ENCODE measurements at regions not wholly inside any gene's neighbourhood (a gene's known extent, or its start where the extent isn't known, plus 50 kb on each side); places are given as distances from the start of the nearest gene placed in this dataset.

- TF ChIP-seq GATA3 (IDR thresholded peaks at IDR 0.05; ENCODE audit: low read depth, low read length) (no peak), GATA2 (IDR thresholded peaks at IDR 0.05; ENCODE audit: low read depth, low read length) (no peak)
Measured at GRCh38 chr5:61919920-61920319, 386.1 kb upstream of the KIF2A start.

GRCh38 chr5:61924251-61924650, 381.8 kb upstream of the KIF2A start:
- TF ChIP-seq GATA2 (IDR thresholded peaks at IDR 0.05; ENCODE audit: low read depth, low read length) (no peak), GATA3 (IDR thresholded peaks at IDR 0.05; ENCODE audit: low read depth, low read length) (no peak)

GRCh38 chr5:61926911-61927310, 379.1 kb upstream of the KIF2A start:
- no peak for TF ChIP-seq GATA3 (IDR thresholded peaks at IDR 0.05; ENCODE audit: low read depth, low read length)
- TF ChIP-seq GATA2 (IDR thresholded peaks at IDR 0.05; ENCODE audit: low read depth, low read length) = no peak

- TF ChIP-seq GATA3 (IDR thresholded peaks at IDR 0.05; ENCODE audit: low read depth, low read length) (no peak), GATA2 (IDR thresholded peaks at IDR 0.05; ENCODE audit: low read depth, low read length) (no peak)
Measured at GRCh38 chr5:61931236-61931635, 374.8 kb upstream of the KIF2A start.

DNA sequence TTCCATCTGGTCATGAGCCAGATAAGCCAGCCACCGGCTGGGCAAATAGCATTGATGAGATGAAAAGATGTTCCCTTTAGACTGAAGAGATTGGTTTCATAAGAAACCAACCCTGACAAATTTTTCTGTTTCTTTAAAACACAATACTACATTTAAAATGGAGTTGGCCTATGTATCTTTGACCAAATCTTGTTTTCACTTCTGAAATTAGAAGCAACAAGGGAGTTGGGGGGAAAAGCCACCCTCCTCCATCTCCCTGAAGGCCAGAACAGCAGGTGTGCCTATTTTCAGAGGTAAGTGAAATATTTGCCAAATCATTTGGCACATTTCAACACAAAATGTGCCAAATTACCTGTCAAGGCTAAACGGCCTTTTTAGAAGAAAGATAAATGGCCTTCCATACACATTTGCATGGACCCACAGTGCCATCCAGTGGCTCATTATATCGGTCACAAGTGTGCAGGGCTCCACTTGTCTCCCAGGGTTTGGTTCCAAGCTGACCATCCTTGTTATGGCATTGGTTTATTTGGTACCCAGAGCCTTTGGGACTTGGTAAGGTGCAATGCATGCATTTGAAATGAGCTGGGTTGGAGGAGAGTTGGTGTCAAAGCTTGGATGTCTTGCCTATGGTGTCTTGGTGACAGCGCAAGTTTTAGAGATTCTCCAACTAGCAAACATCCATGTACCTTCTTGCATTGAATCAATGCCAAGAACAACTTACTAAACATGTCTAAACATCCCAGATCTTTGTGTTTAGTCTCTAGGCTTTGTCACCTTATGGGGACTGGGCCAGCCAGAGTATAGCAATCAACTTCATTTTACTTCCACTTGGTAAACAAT, 372.0 kb upstream of the KIF2A start:
- TF ChIP-seq GATA3 (IDR thresholded peaks at IDR 0.05; ENCODE audit: low read depth, low read length) = no peak
- no peak for TF ChIP-seq GATA2 (IDR thresholded peaks at IDR 0.05; ENCODE audit: low read depth, low read length)

GRCh38 chr5:61941637-61942036, 364.4 kb upstream of the KIF2A start:
- no peak for TF ChIP-seq GATA2 (IDR thresholded peaks at IDR 0.05; ENCODE audit: low read depth, low read length)
- TF ChIP-seq GATA3 (IDR thresholded peaks at IDR 0.05; ENCODE audit: low read depth, low read length) = no peak

- TF ChIP-seq GATA2 (IDR thresholded peaks at IDR 0.05; ENCODE audit: low read depth, low read length) = no peak
- no peak for TF ChIP-seq GATA3 (IDR thresholded peaks at IDR 0.05; ENCODE audit: low read depth, low read length)
Measured at GRCh38 chr5:61942462-61943049, 363.4 kb upstream of the KIF2A start.

DNA sequence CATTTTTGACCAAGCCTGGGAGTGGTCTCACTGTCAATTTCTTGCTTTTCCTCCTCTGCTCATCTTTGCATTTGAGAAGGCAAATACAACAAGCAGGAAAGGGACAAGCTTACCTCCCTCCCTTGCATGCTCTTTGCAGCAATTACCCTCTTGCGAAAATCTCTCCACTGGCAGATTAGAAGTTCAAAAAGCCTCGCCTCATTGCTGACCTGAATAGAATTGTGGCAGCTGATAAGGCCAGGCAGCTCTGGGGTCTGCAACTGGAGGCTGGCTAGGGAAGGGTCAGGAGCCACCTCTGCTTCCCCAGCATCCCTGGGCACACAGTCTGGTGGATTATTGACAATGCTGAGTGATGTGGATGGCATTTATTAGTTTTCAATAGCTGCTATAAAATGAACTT, 362.3 kb upstream of the KIF2A start:
- TF ChIP-seq GATA2 (IDR thresholded peaks at IDR 0.05; ENCODE audit: low read depth, low read length) (no peak), GATA3 (IDR thresholded peaks at IDR 0.05; ENCODE audit: low read depth, low read length) (no peak)

DNA sequence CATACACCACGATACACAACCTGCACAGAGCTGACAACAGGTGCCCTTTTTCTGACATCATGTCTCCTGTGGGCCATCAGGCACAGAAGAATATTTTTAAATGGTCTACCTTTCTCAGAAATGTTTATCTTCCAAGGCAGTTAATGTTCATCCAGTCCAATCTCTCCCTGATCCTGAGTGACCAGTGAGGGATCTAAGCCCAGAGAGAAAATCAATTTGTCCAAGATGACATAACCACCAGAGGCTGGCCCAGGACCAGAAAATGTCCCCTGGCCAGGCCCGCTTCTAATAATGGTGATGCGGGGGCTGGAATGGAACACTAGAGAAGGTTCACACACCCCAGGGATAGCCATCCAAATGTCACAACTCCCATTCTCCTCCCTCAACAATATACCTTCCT, 357.9 kb upstream of the KIF2A start:
- TF ChIP-seq GATA3 (IDR thresholded peaks at IDR 0.05; ENCODE audit: low read depth, low read length) = no peak
- no peak for TF ChIP-seq GATA2 (IDR thresholded peaks at IDR 0.05; ENCODE audit: low read depth, low read length)

- TF ChIP-seq GATA2 (IDR thresholded peaks at IDR 0.05; ENCODE audit: low read depth, low read length) (no peak), GATA3 (IDR thresholded peaks at IDR 0.05; ENCODE audit: low read depth, low read length) (no peak)
Measured at GRCh38 chr5:61949054-61949678, 356.8 kb upstream of the KIF2A start.

DNA sequence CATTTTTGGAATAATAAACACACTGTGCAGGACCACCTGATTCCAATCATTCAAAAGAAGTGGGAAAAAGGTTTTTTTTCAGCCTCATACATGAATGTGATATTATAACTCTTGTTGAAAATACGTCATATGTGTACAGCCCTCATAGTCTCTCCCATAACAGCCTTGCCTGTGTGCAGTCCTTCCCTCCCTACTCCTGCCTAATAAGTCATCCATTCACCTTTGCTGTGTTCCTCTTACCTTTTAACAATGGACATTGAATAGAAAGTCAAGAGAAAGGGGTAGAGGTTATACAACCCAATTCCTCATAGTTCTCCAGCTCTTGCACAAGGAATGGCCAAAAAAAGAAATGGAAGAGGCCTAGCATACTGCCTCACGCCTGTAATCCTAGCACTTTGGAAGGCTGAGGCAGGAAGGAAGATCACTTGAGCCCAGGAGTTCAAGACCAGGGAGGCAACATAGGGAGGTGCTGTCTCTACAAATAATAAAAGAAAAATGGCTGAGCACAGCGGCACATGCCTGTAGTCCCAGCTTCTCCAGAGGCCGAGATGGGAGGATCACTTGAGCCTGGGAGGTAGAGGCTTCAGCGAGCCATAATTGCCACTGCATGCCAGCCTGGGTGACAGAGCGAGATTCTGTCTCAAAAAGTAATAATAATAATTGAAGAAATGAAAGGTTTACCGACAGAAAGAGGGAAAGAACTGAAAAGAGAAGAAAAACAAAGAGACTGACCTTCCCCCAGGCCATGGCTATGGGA, 356.1 kb upstream of the KIF2A start:
- TF ChIP-seq GATA2 (IDR thresholded peaks at IDR 0.05; ENCODE audit: low read depth, low read length) (no peak), GATA3 (IDR thresholded peaks at IDR 0.05; ENCODE audit: low read depth, low read length) (no peak)

DNA sequence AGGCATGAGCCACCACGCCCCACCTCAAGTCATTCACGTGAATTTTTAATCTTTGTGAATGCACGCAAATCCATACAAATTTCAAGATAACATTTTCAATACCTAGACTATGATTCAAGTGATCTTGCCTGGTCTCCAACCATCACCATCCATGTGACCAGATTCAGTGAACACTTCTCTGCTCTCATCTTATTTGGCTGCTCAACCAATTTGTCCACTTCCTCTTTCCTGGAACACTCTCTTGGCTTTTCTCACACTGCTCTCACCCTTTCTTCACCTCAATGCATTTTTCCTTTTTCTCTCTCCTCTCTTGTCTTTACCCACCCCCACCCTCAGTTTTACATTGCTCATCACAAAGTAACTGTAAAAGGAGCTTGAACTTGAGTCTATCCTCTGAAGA, 354.7 kb upstream of the KIF2A start:
- TF ChIP-seq GATA3 (IDR thresholded peaks at IDR 0.05; ENCODE audit: low read depth, low read length) = no peak
- TF ChIP-seq GATA2 (IDR thresholded peaks at IDR 0.05; ENCODE audit: low read depth, low read length) = no peak

GRCh38 chr5:61953913-61954312, 352.1 kb upstream of the KIF2A start:
- no peak for TF ChIP-seq GATA3 (IDR thresholded peaks at IDR 0.05; ENCODE audit: low read depth, low read length)
- TF ChIP-seq GATA2 (IDR thresholded peaks at IDR 0.05; ENCODE audit: low read depth, low read length) = no peak

DNA sequence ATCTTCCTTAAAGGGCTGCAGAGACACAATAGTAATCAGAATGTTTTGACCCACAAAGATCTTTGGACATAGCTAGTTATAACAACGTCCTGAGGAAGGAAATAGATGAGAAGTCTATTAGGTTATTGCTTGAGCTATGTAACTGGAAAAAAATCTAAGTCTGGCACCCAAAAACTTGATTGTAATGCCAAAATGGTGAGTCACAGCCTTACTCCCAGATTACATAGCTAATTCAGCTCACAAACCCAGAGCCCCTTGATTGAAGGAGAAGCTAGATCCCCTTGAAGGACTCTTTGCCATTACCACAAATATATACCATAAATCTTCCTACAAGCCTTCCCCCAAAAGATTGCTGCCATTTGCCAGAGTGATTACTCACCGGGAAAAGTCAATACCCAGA, 341.8 kb upstream of the KIF2A start:
- TF ChIP-seq GATA3 (IDR thresholded peaks at IDR 0.05; ENCODE audit: low read depth, low read length) (no peak), GATA2 (IDR thresholded peaks at IDR 0.05; ENCODE audit: low read depth, low read length) (no peak)
